ENCODE measurements at regions not wholly inside any gene's neighbourhood (a gene's known extent, or its start where the extent isn't known, plus 50 kb on each side); places are given as distances from the start of the nearest gene placed in this dataset.
"Not testable (repeated sequence)": the region's sequence is repeated elsewhere in the genome, so short reads cannot be mapped to it uniquely, and the experiment has no call there.

- Histone ChIP-seq H3K9me3 (ENCODE audit: control insufficient read depth, low read length) (no peaks in the 10 kb centered on the region), H3K27me3 (replicated peaks; ENCODE audit: control insufficient read depth, insufficient read depth, low read length) (no peaks in the 10 kb centered on the region), H3K4me3 (ENCODE audit: low read length) (no peak overlapping the region), H3K9ac (ENCODE audit: low read length) (no peak overlapping the region), H3K4me1 (ENCODE audit: control insufficient read depth, insufficient read depth, low read length) (no peaks in the 10 kb centered on the region), H3K36me3 (ENCODE audit: control insufficient read depth, insufficient read depth, low read length, severe bottlenecking) (no peaks in the 10 kb centered on the region)
- no peak for DNase-seq (ENCODE audit: low read depth)
Observed at GRCh38 chr14:106681161-106681560, 1154.8 kb downstream of the TMEM121 start.

GRCh38 chr14:106681568-106681967, 1155.2 kb downstream of the TMEM121 start:
- DNase-seq (ENCODE audit: low read depth), result no peak
- Histone ChIP-seq H3K27me3 (replicated peaks; ENCODE audit: control insufficient read depth, insufficient read depth, low read length) (no peaks in the 10 kb centered on the region), H3K9ac (ENCODE audit: low read length) (no peak overlapping the region), H3K4me1 (ENCODE audit: control insufficient read depth, insufficient read depth, low read length) (no peaks in the 10 kb centered on the region), H3K4me3 (ENCODE audit: low read length) (no peak overlapping the region), H3K9me3 (ENCODE audit: control insufficient read depth, low read length) (no peaks in the 10 kb centered on the region), H3K36me3 (ENCODE audit: control insufficient read depth, insufficient read depth, low read length, severe bottlenecking) (no peaks in the 10 kb centered on the region)

GRCh38 chr14:106683631-106684030, 1157.2 kb downstream of the TMEM121 start:
- no peak for DNase-seq (ENCODE audit: low read depth)
- H3K4me1 ChIP-seq (ENCODE audit: control insufficient read depth, insufficient read depth, low read length), result no peaks in the 10 kb centered on the region
- no peak overlapping the region for H3K9ac ChIP-seq (ENCODE audit: low read length)
- no peaks in the 10 kb centered on the region for H3K36me3 ChIP-seq (ENCODE audit: control insufficient read depth, insufficient read depth, low read length, severe bottlenecking)
- no peaks in the 10 kb centered on the region for H3K27me3 ChIP-seq (replicated peaks; ENCODE audit: control insufficient read depth, insufficient read depth, low read length)
- H3K9me3 ChIP-seq (ENCODE audit: control insufficient read depth, low read length), result no peaks in the 10 kb centered on the region
- no peak overlapping the region for H3K4me3 ChIP-seq (ENCODE audit: low read length)

GRCh38 chr14:106686533-106686932, 1160.2 kb downstream of the TMEM121 start:
- no peak overlapping the region for H3K4me3 ChIP-seq (ENCODE audit: low read length)
- no peak for DNase-seq (ENCODE audit: low read depth)
- no peak overlapping the region for H3K9ac ChIP-seq (ENCODE audit: low read length)
- no peaks in the 10 kb centered on the region for H3K9me3 ChIP-seq (ENCODE audit: control insufficient read depth, low read length)
- H3K4me1 ChIP-seq (ENCODE audit: control insufficient read depth, insufficient read depth, low read length), result no peaks in the 10 kb centered on the region
- no peaks in the 10 kb centered on the region for H3K36me3 ChIP-seq (ENCODE audit: control insufficient read depth, insufficient read depth, low read length, severe bottlenecking)
- no peaks in the 10 kb centered on the region for H3K27me3 ChIP-seq (replicated peaks; ENCODE audit: control insufficient read depth, insufficient read depth, low read length)

- H3K4me1 ChIP-seq (ENCODE audit: control insufficient read depth, insufficient read depth, low read length), result no peaks in the 10 kb centered on the region
- no peaks in the 10 kb centered on the region for H3K27me3 ChIP-seq (replicated peaks; ENCODE audit: control insufficient read depth, insufficient read depth, low read length)
- no peaks in the 10 kb centered on the region for H3K9me3 ChIP-seq (ENCODE audit: control insufficient read depth, low read length)
- H3K4me3 ChIP-seq (ENCODE audit: low read length), result no peak overlapping the region
- H3K36me3 ChIP-seq (ENCODE audit: control insufficient read depth, insufficient read depth, low read length, severe bottlenecking), result no peaks in the 10 kb centered on the region
- DNase-seq (ENCODE audit: low read depth), result no peak
- no peak overlapping the region for H3K9ac ChIP-seq (ENCODE audit: low read length)
Observed at GRCh38 chr14:106690333-106690891, 1164.0 kb downstream of the TMEM121 start.

- no peak for DNase-seq (ENCODE audit: low read depth)
- H3K9me3 ChIP-seq (ENCODE audit: control insufficient read depth, low read length), result no peaks in the 10 kb centered on the region
- no peak overlapping the region for H3K9ac ChIP-seq (ENCODE audit: low read length)
- H3K27me3 ChIP-seq (replicated peaks; ENCODE audit: control insufficient read depth, insufficient read depth, low read length), result no peaks in the 10 kb centered on the region
- H3K4me1 ChIP-seq (ENCODE audit: control insufficient read depth, insufficient read depth, low read length), result no peaks in the 10 kb centered on the region
- H3K36me3 ChIP-seq (ENCODE audit: control insufficient read depth, insufficient read depth, low read length, severe bottlenecking), result no peaks in the 10 kb centered on the region
- no peak overlapping the region for H3K4me3 ChIP-seq (ENCODE audit: low read length)
Observed at GRCh38 chr14:106691601-106692291, 1165.4 kb downstream of the TMEM121 start.

- no peak for DNase-seq (ENCODE audit: low read depth)
- Histone ChIP-seq H3K9ac (ENCODE audit: low read length) (no peak overlapping the region), H3K9me3 (ENCODE audit: control insufficient read depth, low read length) (no peaks in the 10 kb centered on the region), H3K27me3 (replicated peaks; ENCODE audit: control insufficient read depth, insufficient read depth, low read length) (no peaks in the 10 kb centered on the region), H3K4me3 (ENCODE audit: low read length) (no peak overlapping the region), H3K36me3 (ENCODE audit: control insufficient read depth, insufficient read depth, low read length, severe bottlenecking) (no peaks in the 10 kb centered on the region), H3K4me1 (ENCODE audit: control insufficient read depth, insufficient read depth, low read length) (no peaks in the 10 kb centered on the region)
Observed at GRCh38 chr14:106694638-106695393, 1168.4 kb downstream of the TMEM121 start.

- H3K4me3 ChIP-seq (ENCODE audit: low read length); H3K27me3 ChIP-seq (replicated peaks; ENCODE audit: control insufficient read depth, insufficient read depth, low read length); H3K9ac ChIP-seq (ENCODE audit: low read length); H3K36me3 ChIP-seq (ENCODE audit: control insufficient read depth, insufficient read depth, low read length, severe bottlenecking); DNase-seq (ENCODE audit: low read depth); H3K4me1 ChIP-seq (ENCODE audit: control insufficient read depth, insufficient read depth, low read length); H3K9me3 ChIP-seq (ENCODE audit: control insufficient read depth, low read length): not testable (repeated sequence)
Observed at GRCh38 chr14:106698620-106699267, 1172.4 kb downstream of the TMEM121 start.

- H3K27me3 ChIP-seq (replicated peaks; ENCODE audit: control insufficient read depth, insufficient read depth, low read length); H3K9ac ChIP-seq (ENCODE audit: low read length); DNase-seq (ENCODE audit: low read depth); H3K9me3 ChIP-seq (ENCODE audit: control insufficient read depth, low read length); H3K4me3 ChIP-seq (ENCODE audit: low read length); H3K4me1 ChIP-seq (ENCODE audit: control insufficient read depth, insufficient read depth, low read length); H3K36me3 ChIP-seq (ENCODE audit: control insufficient read depth, insufficient read depth, low read length, severe bottlenecking): not testable (repeated sequence)
Observed at GRCh38 chr14:106703651-106704050, 1177.3 kb downstream of the TMEM121 start.

- not testable (repeated sequence) for H3K36me3 ChIP-seq (ENCODE audit: control insufficient read depth, insufficient read depth, low read length, severe bottlenecking); H3K9ac ChIP-seq (ENCODE audit: low read length); H3K27me3 ChIP-seq (replicated peaks; ENCODE audit: control insufficient read depth, insufficient read depth, low read length); DNase-seq (ENCODE audit: low read depth); H3K9me3 ChIP-seq (ENCODE audit: control insufficient read depth, low read length); H3K4me3 ChIP-seq (ENCODE audit: low read length); H3K4me1 ChIP-seq (ENCODE audit: control insufficient read depth, insufficient read depth, low read length)
Observed at GRCh38 chr14:106706488-106706887, 1180.1 kb downstream of the TMEM121 start.

- H3K27me3 ChIP-seq (replicated peaks; ENCODE audit: control insufficient read depth, insufficient read depth, low read length); H3K9ac ChIP-seq (ENCODE audit: low read length); H3K36me3 ChIP-seq (ENCODE audit: control insufficient read depth, insufficient read depth, low read length, severe bottlenecking); H3K9me3 ChIP-seq (ENCODE audit: control insufficient read depth, low read length); DNase-seq (ENCODE audit: low read depth); H3K4me1 ChIP-seq (ENCODE audit: control insufficient read depth, insufficient read depth, low read length); H3K4me3 ChIP-seq (ENCODE audit: low read length): not testable (repeated sequence)
Observed at GRCh38 chr14:106710187-106710586, 1183.8 kb downstream of the TMEM121 start.
